ENCODE measurements at regions not wholly inside any gene's neighbourhood (a gene's known extent, or its start where the extent isn't known, plus 50 kb on each side); places are given as distances from the start of the nearest gene placed in this dataset.

GRCh38 chr4:160810941-160811340 is 1352.9 kb downstream of the FSTL5 start:
- no peak for TF ChIP-seq CTCF (IDR thresholded peaks at IDR 0.05)
- no peak for TF ChIP-seq EP300 (IDR thresholded peaks at IDR 0.05)
- TF ChIP-seq POLR2A (IDR thresholded peaks at IDR 0.05), result no peak

Data from sigmoid colon (tissue), 4 donors.